GM19035 (cell line): ENCODE measurements at regions not wholly inside any gene's neighbourhood (a gene's known extent, or its start where the extent isn't known, plus 50 kb on each side); places are given as distances from the start of the nearest gene placed in this dataset.
"Not testable (repeated sequence)": the region's sequence is repeated elsewhere in the genome, so short reads cannot be mapped to it uniquely, and the experiment has no call there.

Experiments
- ATAC-seq: cut with Tn5 transposase; IDR thresholded peaks from one replicate; pipeline ENCODE4 v1.9.1; 2021; ENCODE audit not compliant: unreplicated experiment

DNA sequence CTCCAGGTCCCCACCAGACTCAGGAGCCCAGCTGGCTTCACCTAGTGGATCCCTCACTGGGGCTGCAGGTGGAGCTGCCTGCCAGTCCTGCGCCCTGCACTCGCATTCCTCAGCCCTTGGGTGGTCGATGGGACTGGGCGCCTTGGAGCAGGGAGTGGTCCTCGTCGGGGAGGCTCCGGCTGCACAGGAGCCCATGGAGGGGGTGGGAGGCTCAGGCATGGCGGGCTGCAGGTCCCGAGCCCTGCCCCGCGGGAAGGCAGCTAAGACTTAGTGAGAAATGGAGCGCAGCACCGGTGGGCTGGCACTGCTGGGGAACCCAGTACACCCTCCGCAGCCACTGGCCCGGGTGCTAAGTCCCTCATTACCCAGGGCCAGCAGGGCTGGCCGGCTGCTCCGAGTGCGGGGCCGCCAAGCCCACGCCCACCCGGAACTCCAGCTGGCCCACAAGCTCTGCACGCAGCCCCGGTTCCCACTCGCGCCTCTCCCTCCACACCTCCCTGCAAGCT lies 203.4 kb downstream of the DSC3 start:
- ATAC-seq: not testable (repeated sequence)

DNA sequence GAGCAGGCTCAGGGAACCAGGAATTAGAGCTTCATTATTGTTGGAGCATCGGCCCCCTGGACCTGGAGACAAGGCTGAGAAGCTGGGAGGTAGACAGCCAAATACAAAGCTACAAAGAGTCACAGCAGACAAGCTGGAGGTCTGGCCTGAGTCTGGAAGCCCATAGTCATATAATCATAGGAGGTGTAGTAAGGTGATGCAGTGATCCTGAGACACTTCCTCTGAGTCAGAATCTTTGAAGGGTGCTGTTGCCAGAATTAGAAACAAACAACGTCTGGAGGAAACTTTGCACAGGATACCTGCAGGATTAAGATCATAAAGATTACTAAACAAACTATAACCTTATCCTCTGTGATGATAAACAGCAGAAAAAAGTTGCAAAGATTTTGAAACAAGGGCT lies 213.8 kb downstream of the DSC3 start:
- no peak for ATAC-seq

DNA sequence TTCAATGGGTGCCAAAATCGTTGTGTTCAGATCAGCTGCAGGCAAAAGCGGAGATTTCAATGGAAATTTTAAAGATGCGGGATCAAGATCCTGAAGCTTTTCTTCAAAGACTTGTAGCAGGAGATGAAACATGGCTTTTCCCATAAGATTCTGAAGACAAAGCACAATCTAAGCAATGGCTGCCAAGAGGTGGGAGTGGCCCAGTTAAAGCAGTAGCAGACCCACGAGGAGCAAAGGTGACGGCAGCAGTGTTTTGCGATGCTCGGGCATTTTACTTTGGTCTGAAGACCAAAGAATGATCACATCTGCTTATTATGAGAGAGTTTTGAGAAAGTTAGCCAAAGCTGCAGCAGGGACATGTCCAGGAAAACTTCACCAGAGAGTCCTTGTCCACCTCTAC lies 222.9 kb downstream of the DSC3 start:
- ATAC-seq: no peak

DNA sequence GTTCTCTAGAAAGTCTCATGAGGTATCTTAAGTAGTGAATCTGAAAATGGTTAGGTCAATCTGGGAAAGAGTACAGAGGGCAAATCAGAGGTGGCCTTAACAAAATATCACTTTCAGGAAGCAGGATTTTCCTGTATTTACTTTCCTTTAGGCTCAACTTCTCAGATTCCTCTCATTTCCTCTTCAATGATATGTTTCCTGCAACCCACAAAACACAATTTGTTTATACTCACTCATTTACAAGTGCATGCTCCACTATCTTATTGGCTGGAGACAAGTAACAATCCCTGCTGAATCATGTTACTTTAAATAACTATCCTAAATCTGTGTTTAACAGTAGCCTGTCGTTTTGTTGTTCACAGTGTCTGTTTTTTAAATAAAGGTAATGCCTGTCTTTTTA lies 228.1 kb downstream of the DSC3 start:
- no peak for ATAC-seq

DNA sequence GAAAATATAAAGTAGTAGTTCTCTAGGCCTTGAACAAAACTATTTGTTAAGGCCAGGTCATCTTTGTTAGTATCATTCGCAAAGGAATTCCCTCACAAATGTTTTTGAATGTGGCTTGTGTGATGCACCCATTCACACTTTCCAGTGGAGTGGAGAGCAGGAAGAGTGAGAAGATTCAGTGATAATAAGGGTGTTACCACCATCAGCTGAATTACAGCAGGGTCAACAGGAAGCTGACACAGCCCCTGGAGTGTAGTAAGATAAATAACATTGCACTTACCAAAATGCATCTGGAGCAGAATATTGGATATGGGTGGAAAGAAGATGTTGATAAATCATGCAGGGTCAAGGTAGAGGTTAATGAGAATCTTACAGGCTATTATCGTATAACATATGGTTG lies 231.0 kb downstream of the DSC3 start:
- no peak for ATAC-seq

DNA sequence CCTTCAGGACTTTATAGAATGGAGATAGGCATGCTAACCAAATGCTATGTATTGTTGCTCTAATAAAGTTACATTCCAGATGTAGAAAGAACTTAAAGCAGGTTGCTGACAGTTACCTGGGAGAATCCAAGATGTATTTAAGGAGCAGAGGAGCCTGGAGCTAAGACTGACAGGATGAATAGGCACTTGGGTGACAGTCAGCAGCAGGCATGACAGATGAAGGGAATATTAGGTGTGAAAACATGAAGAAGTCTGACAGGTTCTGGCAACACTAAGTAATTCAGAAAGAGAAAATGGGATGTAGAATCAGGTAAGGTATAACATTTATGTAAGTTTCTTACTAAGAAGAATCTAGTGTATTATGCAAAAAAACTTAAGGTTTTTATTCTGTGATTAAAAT lies 232.0 kb downstream of the DSC3 start:
- no peak for ATAC-seq

DNA sequence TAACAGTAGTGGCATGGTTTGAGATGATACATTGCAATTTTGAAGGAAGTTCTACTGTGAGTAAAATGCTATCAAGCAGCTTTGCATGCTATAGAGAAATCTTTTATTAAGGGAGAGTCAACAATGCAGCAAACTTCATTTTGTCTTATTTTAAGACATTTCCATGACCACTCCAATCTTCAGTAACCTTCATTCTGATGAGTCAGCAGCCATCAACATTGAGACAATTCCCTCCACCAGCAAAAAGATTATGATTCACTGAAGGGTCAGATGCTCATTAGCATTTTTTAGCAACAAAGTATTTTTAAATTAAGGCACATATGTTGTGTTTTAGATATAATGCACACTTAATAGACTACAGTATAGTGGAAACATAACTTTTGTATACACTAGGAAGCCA lies 235.7 kb downstream of the DSC3 start:
- ATAC-seq: no peak

DNA sequence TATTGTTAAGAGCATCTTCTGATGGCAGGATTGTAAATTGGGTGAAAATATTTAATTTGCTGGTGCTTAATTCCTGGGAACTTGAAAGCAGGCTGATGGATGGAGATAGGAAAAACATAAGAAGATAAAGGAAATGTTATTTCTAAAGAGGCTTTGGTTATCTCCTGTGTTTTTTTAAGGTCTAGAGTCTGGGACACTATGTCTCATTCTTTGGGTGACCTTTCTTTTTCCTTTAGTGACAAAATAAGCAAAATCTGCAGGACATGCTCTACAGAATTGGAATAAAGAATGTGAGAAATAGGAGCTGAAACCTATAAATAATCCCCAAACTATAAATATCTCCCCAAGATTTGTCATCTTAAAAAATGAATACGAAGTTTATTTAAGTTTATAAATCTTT lies 241.7 kb downstream of the DSC3 start:
- ATAC-seq: no peak

DNA sequence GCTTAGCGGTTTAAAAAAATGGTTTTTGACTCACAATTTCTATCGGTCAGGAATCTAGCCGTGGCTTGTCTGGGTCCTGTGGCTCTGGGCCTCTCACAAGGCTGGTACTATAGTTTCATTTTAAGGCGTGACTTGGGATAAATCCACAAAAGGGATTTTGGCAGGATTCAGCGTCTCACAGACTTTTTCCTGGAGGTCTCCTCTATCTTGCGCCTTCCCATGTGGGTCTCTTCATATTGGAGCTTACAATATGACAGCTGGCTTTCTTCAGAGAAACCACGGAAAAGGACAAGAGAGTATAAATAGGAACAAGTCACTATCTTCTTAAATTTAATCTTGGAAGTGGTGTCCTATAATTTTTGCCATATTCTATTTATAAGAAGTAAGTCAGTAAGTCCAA lies 250.5 kb downstream of the DSC3 start:
- ATAC-seq: no peak

DNA sequence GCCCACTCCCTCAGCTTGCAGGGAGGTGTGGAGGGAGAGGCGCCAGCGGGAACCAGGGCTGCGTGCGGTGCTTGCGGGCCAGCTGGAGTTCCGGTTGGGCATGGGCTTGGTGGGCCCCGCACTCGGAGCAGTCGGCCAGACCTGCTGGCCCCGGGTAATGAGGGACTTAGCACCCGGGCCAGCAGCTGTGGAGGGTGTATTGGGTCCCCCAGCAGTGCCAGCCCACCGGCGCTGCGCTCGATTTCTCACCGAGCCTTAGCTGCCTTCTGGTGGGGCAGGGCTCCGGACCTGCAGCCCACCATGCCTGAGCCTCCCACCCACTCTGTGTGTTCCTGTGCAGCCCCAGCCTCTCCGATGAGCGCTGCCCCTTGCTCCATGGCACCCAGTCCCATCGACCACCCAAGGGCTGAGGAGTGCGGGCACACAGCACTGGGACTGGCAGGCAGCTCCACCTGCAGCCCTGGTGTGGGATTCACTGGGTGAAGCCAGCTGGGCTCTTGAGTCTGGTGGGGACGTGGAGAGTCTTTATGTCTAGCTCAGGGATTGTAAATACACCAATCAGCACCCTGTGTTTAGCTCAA lies 254.0 kb downstream of the DSC3 start:
- not testable (repeated sequence) for ATAC-seq

DNA sequence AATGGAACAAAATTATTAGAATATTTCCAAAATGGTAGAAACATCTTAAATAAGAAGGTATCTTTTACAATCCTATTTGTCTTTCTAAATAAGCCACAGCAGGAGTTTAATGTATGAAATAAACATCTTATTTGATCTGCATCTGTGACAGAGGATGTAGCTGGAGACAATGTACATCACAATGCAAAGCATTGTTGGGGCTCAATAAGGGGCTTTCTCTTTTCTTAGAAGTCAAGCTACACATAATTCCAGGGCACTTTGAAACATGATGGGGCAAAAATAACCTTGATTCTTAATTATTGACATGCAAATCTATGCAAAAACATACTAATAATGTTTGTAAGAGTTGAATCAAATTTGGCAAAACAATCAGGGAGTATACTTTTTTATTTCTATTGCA lies 255.1 kb downstream of the DSC3 start:
- no peak for ATAC-seq

DNA sequence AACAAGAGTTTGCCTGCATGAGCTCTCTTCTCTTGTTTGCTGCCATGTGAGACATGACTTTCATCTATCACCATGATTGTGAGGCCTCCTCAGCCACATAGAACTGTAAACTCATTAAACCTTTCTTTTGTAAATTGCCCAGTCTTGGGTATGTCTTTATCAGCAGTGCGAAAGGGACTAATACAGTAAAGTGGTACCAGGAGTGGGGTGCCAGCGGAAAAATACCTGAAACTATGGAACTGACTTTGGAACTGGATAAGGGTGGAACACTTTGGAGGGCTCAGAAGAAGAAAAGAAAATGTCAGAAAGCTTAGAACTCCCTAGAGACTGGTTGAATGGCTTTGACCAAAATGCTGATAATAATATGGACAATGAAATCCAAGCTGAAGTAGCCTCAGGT lies 260.9 kb downstream of the DSC3 start:
- no peak for ATAC-seq

DNA sequence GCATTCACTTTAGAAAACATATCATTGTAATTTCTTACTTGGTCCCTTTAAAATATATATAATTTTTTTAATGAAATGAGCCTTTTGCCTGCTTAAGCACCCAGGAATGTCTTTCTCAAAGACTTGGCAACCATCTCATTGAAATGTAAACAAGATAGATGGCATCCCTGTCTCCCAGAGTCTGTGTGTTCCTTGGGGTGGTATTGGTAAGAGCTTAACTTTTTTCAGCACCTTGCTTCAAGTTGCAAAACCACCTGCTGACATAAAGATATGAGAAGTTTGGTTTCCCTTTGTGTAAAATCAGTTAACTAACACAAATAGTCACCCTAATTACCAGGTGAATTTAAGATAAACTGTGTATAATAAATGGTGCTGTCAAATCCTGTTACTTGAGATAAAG lies 266.9 kb downstream of the DSC3 start:
- ATAC-seq: no peak

DNA sequence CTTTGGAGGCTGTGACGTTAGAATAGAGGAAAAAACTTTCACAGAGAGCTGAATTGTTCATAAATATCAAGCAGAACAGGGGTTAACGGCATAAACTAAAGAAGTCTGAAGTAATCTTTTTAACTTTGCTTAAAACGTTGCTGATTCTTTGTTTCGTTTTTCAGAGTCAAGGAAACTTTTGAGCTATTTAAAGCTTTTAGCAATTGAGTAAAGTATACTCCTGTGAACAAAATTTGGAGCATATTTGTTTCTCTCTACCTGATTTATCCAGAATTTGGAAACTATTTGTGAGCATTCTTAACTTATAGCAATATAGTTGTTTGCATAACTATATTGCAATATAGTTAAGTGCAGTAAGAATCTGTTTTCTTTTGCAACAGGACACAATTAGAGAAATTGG lies 270.4 kb downstream of the DSC3 start:
- not testable (repeated sequence) for ATAC-seq

DNA sequence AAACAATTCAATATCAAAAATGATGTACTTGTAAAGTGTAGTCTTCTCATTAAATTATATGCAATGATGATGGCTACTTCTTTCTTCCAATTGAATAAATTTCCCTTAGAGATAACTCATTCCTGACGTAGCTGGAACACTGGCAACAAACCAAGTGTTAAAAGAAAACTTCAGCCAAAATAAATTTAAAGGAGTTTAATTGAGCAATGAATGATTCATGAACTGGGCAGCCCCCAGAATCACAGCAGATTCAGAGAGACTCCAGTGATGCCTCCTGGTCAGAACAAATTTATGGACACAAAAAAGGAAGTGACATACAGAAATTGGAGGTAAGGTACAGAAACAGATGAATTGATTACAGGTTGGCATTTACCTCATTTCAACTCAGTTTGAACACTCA lies 276.5 kb downstream of the DSC3 start:
- no peak for ATAC-seq

DNA sequence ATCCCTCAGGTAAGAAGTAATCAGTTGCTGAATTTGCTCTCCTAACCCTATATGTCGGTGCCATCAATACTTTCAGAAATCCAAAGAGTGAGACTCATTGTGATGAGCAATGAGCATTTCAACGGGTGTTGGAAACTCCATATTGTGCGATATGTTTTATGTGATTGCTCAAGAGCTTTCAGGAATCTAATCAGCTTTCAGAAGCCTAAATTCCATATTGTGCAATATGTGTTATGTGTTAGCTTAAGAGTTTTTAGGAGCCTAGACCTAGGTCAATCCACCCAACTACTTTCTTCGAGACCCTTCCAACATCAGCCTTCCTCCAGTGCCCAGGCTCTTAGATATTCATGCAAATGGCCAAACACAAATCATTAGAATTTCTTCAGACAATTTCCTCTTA lies 277.3 kb downstream of the DSC3 start:
- ATAC-seq: no peak

DNA sequence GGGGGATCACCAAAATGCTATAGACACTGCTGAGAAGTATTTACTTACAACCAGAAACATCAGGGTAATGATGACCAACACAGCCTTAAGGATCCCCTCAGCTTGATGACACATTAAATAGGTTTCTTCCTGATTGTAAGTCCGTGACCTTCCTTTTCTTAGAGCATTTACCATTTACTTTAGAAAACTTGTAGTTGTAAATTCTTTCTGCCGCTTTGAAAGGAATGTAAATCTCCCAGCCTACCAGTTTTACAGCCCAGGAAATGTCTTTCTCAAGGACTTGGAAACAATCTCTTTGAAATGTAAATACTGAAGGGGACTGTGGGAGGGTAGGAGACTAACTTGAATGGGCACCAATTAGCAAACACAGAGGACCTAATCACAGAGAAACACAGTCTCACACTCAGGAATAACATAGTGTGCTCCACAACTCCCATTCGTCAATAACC lies 278.6 kb downstream of the DSC3 start:
- no peak for ATAC-seq

DNA sequence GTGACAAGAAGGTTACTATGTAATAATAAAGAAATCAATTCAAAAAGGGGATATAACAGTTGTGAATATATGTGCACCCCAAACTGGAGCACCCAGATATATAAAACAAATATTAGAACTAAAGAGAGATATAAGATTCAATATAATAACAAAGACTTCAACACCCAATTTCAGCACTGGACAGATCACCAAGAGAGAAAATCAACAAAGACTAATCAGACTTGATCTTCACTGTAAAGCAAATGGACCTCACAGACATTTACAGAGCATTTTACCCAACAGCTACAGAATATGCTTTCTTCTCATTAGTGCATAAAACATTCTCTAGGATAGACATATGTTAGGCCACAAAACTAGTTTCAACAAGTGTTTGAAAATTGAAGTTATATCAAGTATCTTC lies 287.7 kb downstream of the DSC3 start:
- no peak for ATAC-seq

DNA sequence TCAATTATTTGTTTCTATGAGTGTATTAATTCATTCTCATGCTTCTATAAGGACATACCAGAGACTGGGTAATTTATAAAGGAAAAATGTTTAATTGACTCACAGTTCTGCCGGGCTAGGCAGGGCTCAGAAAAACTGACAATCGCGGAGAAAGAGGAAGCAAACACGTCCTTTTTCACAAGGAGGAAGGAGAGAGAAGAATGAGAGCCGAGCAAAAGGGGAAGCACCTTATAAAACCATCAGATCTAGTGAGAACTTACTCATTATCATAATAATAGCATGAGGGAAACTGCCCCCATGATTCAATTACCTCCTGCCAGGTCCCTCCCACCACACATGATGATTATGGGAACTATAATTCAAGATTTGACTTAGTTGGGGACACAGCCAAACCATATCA lies 294.0 kb downstream of the DSC3 start:
- ATAC-seq: no peak

DNA sequence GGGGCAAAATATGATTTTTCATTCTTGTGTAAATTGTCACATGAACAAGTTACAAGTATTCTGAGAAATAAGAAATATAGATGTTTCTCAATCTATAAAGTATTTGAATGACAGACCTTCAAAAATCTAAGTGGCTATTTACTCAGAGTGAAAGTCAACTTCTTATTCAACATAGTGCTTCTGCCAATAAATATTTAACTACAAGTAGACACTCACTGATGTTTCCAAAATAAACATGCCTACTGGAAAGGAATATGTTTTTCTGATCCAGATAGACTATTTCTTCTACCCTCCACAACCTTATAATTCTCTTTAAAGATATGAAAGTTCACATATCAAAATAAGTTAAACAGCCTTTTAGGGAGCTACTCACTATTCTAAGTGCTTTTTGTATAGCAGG lies 296.3 kb downstream of the DSC3 start:
- no peak for ATAC-seq

DNA sequence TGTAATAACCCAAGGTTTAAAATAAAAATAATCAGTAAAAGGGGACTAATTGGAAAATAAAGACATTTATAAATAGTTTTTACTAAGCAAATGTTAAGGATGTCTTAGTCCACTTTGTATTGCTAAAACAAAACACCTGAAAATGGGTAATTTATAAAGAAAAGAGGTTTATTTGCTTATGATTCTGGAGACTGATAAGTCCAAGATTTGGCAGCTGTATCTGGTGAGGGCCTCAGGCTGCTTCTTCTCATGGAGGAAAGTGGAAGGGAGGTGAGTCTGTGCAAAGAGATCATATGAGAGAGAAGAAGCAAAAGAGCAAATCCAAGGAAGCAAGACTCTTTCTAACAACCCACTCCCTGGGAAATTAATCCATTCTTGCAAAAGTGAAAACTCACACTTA lies 299.5 kb downstream of the DSC3 start:
- no peak for ATAC-seq

DNA sequence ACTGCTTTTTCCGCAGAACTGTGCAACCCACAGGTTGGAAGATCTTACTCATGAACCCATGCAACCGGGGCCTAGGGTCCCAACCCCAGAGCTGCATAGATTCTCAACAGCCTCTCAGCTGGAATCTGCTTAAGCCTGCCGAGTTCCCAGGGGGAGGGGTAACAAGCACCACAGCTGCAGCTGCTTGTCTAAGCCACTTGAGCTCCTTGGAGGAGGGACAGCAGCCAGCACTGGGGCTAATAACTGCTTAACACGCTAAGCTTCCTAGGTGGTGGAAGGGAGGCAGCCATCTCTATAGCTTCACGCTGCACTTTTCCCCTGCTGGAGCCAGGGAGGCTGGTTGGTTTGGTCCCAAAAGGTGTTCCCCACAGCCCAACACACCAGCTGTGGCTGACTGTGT lies 311.6 kb downstream of the DSC3 start:
- ATAC-seq: no peak

DNA sequence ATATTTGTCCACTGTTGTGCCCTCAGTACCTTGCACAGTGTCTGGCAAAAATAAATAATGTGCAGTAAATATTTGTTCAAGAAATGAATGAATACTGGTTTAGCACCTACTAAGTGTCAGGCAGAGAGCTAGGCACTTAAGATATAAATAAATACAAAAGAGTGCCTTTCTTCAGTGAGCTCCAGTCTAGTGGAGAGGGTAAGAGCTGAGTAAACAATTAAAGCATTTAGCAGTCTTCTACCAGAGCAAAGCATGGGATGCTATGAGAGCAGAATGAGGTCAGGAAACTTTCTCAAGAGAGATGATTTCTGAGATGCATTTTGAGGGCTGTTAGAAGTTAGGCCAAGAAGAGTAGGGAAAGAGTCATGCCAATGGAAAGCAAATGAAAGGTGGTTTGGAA lies 314.7 kb downstream of the DSC3 start:
- no peak for ATAC-seq

DNA sequence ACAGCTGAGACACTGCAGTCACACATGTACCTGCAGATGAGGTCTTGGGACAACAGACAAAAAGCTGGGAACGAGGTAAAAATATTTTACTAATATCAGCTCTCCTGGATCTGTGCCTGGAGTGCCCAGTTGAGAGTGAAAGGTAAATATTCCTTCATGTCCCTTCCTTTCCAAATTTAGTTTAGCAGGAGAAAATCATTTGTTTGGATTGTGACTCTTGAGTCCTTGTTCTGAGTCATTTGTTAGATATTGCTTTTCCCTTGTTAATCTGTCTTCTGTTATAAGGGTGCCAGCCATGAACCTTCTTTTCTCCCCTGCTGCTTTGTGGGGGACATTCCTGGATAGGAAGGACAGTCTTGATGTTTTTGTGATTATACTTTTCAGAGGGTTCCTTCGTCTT lies 329.2 kb downstream of the DSC3 start:
- ATAC-seq: no peak
